ENCODE measurements at regions not wholly inside any gene's neighbourhood (a gene's known extent, or its start where the extent isn't known, plus 50 kb on each side); places are given as distances from the start of the nearest gene placed in this dataset.
"Not testable (repeated sequence)": the region's sequence is repeated elsewhere in the genome, so short reads cannot be mapped to it uniquely, and the experiment has no call there.

GRCh38 chr5:174903172-174903732, 178.9 kb downstream of the MSX2 start:
- TF ChIP-seq Cebpa-rat (IDR thresholded peaks at IDR 0.05), result no peak
- H3K4me2 ChIP-seq, result no peak overlapping the region
- peaks cover 8% of the 10 kb centered on the region; the same call in 1 of the 2 replicates for H3K4me1 ChIP-seq
- no peaks in the 10 kb centered on the region for H3K27me3 ChIP-seq
- H3K27ac ChIP-seq, result no peak overlapping the region
- peaks cover 9% of the 10 kb centered on the region; the same call in 1 of the 2 replicates for H3K9me3 ChIP-seq
- no peaks in the 10 kb centered on the region for H4K20me1 ChIP-seq
- H3K4me3 ChIP-seq, result no peak overlapping the region
- no peak overlapping the region for H3K9ac ChIP-seq
- H3K36me3 ChIP-seq, result no peaks in the 10 kb centered on the region

GRCh38 chr5:174901336-174901735, 177.0 kb downstream of the MSX2 start:
- peaks cover 9% of the 10 kb centered on the region; the same call in 1 of the 2 replicates for H3K9me3 ChIP-seq
- H3K4me3 ChIP-seq, result no peak overlapping the region
- no peak overlapping the region for H3K9ac ChIP-seq
- no peak overlapping the region for H3K27ac ChIP-seq
- H3K4me2 ChIP-seq, result no peak overlapping the region
- no peaks in the 10 kb centered on the region for H4K20me1 ChIP-seq
- no peak for TF ChIP-seq Cebpa-rat (IDR thresholded peaks at IDR 0.05)
- peaks cover 8% of the 10 kb centered on the region; the same call in 1 of the 2 replicates for H3K4me1 ChIP-seq
- no peaks in the 10 kb centered on the region for H3K27me3 ChIP-seq
- H3K36me3 ChIP-seq, result no peaks in the 10 kb centered on the region

- no peak overlapping the region for H3K27ac ChIP-seq
- no peak overlapping the region for H3K4me3 ChIP-seq
- H4K20me1 ChIP-seq, result no peaks in the 10 kb centered on the region
- H3K4me1 ChIP-seq, result peaks cover 8% of the 10 kb centered on the region; the same call in 1 of the 2 replicates
- no peaks in the 10 kb centered on the region for H3K27me3 ChIP-seq
- no peak overlapping the region for H3K4me2 ChIP-seq
- H3K36me3 ChIP-seq, result no peaks in the 10 kb centered on the region
- H3K9ac ChIP-seq, result no peak overlapping the region
- peaks cover 9% of the 10 kb centered on the region; the same call in 1 of the 2 replicates for H3K9me3 ChIP-seq
- no peak for TF ChIP-seq Cebpa-rat (IDR thresholded peaks at IDR 0.05)
Observed at GRCh38 chr5:174900240-174900865, 176.0 kb downstream of the MSX2 start.

- no peaks in the 10 kb centered on the region for H4K20me1 ChIP-seq
- H3K4me3 ChIP-seq, result no peak overlapping the region
- H3K9ac ChIP-seq, result no peak overlapping the region
- H3K9me3 ChIP-seq, result peaks cover 8% of the 10 kb centered on the region; the same call in 1 of the 2 replicates
- no peaks in the 10 kb centered on the region for H3K27me3 ChIP-seq
- H3K4me1 ChIP-seq, result peaks cover 8% of the 10 kb centered on the region; the same call in 1 of the 2 replicates
- no peak overlapping the region for H3K27ac ChIP-seq
- TF ChIP-seq Cebpa-rat (IDR thresholded peaks at IDR 0.05), result no peak
- H3K4me2 ChIP-seq, result no peak overlapping the region
- no peaks in the 10 kb centered on the region for H3K36me3 ChIP-seq
Observed at GRCh38 chr5:174897281-174897950, 173.0 kb downstream of the MSX2 start.

DNA sequence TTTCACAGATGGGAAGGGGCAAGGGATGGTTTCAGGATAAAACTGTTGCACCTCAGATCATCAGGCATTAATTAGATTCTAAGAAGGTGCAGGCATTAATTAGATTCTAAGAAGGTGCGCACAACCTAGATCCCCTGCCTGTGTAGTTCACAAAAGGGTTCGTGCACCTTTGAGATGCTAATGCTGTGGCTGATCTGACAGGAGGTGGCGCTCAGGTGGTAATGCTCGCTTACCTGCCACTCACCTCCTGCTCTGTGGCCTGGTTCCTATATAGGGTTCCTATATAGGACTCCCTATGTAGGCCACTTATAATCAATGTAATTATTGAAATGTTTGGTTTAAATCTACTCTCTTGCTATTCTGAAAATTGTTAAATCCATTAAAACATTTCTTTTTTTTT, 171.0 kb downstream of the MSX2 start:
- Histone ChIP-seq H3K4me3 (no peak overlapping the region), H3K4me2 (no peak overlapping the region), H3K27me3 (0 out of 2 replicates have a peak, but pooled peaks cover 2% of the 10 kb centered on the region), H3K9ac (no peak overlapping the region), H3K9me3 (0 out of 2 replicates have a peak, but pooled peaks cover 4% of the 10 kb centered on the region), H3K36me3 (no peaks in the 10 kb centered on the region), H4K20me1 (no peaks in the 10 kb centered on the region), H3K4me1 (peaks cover 4% of the 10 kb centered on the region; the same call in 1 of the 2 replicates), H3K27ac (no peak overlapping the region)
- no peak for TF ChIP-seq Cebpa-rat (IDR thresholded peaks at IDR 0.05)

DNA sequence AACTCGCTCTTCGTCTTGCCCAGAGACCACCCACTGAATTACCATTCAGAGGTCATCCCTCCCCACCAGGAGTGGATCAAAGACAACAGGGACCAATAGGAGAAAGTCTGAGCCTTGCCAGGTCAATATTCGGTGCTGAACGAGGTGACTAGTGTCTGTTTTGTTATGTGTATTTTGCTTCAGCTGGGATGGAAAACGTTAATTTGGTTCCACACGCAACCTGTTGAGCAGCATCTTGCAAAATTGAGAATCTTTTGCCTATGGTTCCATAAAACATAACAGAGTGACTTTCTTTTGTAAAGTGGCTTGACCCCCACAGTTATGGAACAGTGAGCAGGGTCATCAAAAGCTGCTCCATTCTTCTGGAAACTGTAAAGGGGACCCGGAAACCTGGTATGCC, 168.4 kb downstream of the MSX2 start:
- no peaks in the 10 kb centered on the region for H4K20me1 ChIP-seq
- H3K27ac ChIP-seq, result no peak overlapping the region

DNA sequence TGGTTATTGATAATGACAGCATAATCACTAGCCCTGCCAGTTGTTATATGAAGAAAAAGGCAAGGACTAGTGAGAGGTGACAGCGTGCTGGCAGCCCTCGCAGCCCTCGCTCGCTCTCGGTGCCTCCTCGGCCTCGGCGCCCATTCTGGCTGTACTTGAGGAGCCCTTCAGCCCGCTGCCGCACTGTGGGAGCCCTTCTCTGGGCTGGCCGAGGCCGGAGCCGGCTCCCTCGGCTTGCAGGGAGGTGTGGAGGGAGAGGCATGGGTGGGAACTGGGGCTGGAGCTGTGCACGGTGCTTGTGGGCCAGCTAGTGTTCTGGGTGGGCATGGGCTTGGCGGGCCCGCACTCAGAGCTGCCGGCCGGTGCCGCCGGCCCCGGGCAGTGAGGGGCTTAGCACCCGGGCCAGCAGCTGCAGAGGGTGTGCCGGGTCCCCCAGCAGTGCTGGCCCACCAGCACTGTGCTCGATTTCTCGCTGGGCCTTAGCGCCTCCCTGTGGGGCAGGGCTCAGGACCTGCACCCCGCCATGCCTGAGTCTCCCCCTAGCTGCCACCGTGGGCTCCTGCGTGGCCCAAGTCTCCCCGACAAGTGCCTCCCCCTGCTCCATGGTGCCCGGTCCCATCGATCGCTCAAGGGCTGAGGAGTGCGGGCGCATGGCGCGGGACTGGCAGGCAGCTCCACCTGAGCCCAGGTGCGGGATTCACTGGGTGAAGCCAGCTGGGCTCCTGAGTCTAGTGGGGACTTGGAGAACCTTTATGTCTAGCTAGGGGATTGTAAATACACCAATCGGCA, 156.2 kb downstream of the MSX2 start:
- not testable (repeated sequence) for H3K4me3 ChIP-seq, H3K27ac ChIP-seq, H4K20me1 ChIP-seq, H3K9ac ChIP-seq, H3K36me3 ChIP-seq, H3K27me3 ChIP-seq, H3K4me2 ChIP-seq, H3K4me1 ChIP-seq
- peaks cover 18% of the 10 kb centered on the region for H3K9me3 ChIP-seq

More for the DNA sequence above, 168.4 kb downstream of the MSX2 start:
- H3K4me1 ChIP-seq, result no peaks in the 10 kb centered on the region
- H3K9ac ChIP-seq, result no peak overlapping the region
- 0 out of 2 replicates have a peak, but pooled peaks cover 2% of the 10 kb centered on the region for H3K27me3 ChIP-seq
- no peak overlapping the region for H3K4me3 ChIP-seq
- 0 out of 2 replicates have a peak, but pooled peaks cover 4% of the 10 kb centered on the region for H3K9me3 ChIP-seq
- no peaks in the 10 kb centered on the region for H3K36me3 ChIP-seq
- H3K4me2 ChIP-seq, result no peak overlapping the region
- TF ChIP-seq Cebpa-rat (IDR thresholded peaks at IDR 0.05), result no peak

- H3K4me1 ChIP-seq, result no peaks in the 10 kb centered on the region
- no peak overlapping the region for H3K9ac ChIP-seq
- no peaks in the 10 kb centered on the region for H3K27me3 ChIP-seq
- H4K20me1 ChIP-seq, result no peaks in the 10 kb centered on the region
- no peaks in the 10 kb centered on the region for H3K36me3 ChIP-seq
- no peak for TF ChIP-seq Cebpa-rat (IDR thresholded peaks at IDR 0.05)
- H3K9me3 ChIP-seq, result peaks cover 18% of the 10 kb centered on the region
- no peak overlapping the region for H3K4me3 ChIP-seq
- H3K4me2 ChIP-seq, result no peak overlapping the region
- no peak overlapping the region for H3K27ac ChIP-seq
Observed at GRCh38 chr5:174877987-174878386, 153.6 kb downstream of the MSX2 start.

GRCh38 chr5:174872271-174872670, 147.9 kb downstream of the MSX2 start:
- no peak for TF ChIP-seq Cebpa-rat (IDR thresholded peaks at IDR 0.05)
- Histone ChIP-seq H4K20me1 (no peaks in the 10 kb centered on the region), H3K27ac (no peak overlapping the region), H3K9ac (no peak overlapping the region), H3K9me3 (no peaks in the 10 kb centered on the region), H3K4me1 (no peaks in the 10 kb centered on the region), H3K4me2 (no peak overlapping the region), H3K36me3 (no peaks in the 10 kb centered on the region), H3K4me3 (no peak overlapping the region), H3K27me3 (no peaks in the 10 kb centered on the region)
